Hepatocyte (in vitro differentiated cells): ENCODE measurements at regions not wholly inside any gene's neighbourhood (a gene's known extent, or its start where the extent isn't known, plus 50 kb on each side); places are given as distances from the start of the nearest gene placed in this dataset.

ENCODE experiments used
- EZH2 ChIP-seq: fragments of 200-600 bp; sonication (generic); IDR thresholded peaks from 2 replicates; pipeline ENCODE4 v1.6.1; 2016; ENCODE audit warnings: antibody characterized with exemption, mild to moderate bottlenecking, borderline replicate concordance
- EZH2phosphoT487 ChIP-seq: fragments of 200-600 bp; sonication (generic); IDR thresholded peaks from one replicate; pipeline ENCODE4 v1.6.1; 2018; ENCODE audit warnings: antibody characterized with exemption, mild to moderate bottlenecking, low read depth, moderate library complexity; ENCODE audit not compliant: unreplicated experiment, severe bottlenecking
- TF ChIP-seq, protein P1 (sequence below): fragments of 200-600 bp; sonication (generic); IDR thresholded peaks from 2 replicates; pipeline ENCODE4 v1.5.1; 2016; ENCODE audit warnings: antibody characterized with exemption, mild to moderate bottlenecking; ENCODE audit not compliant: poor library complexity

DNA sequence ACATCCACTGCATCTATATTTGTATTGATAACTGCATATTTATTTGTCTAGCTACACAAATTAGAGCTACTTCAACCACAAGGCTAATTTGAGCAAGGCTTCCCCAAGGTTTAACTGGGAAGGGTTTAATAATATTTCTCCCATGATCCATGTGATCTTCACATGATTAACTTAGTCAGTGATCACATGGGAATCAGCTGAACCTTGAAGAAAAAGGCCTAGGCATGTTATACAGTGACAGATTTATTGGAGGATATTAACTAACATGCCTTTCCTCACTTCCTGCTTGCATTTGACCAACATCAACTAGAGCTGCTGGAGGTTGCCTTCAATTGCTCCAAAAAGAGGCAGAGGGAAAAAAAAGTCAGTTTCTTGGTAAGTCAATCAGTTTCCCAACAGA lies 417.0 kb downstream of the HAO1 start:
- TF ChIP-seq, protein P1, sequence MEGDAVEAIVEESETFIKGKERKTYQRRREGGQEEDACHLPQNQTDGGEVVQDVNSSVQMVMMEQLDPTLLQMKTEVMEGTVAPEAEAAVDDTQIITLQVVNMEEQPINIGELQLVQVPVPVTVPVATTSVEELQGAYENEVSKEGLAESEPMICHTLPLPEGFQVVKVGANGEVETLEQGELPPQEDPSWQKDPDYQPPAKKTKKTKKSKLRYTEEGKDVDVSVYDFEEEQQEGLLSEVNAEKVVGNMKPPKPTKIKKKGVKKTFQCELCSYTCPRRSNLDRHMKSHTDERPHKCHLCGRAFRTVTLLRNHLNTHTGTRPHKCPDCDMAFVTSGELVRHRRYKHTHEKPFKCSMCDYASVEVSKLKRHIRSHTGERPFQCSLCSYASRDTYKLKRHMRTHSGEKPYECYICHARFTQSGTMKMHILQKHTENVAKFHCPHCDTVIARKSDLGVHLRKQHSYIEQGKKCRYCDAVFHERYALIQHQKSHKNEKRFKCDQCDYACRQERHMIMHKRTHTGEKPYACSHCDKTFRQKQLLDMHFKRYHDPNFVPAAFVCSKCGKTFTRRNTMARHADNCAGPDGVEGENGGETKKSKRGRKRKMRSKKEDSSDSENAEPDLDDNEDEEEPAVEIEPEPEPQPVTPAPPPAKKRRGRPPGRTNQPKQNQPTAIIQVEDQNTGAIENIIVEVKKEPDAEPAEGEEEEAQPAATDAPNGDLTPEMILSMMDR: no peak
- TF ChIP-seq EZH2phosphoT487 (no peak), EZH2 (no peak)
